ENCODE measurements at regions not wholly inside any gene's neighbourhood (a gene's known extent, or its start where the extent isn't known, plus 50 kb on each side); places are given as distances from the start of the nearest gene placed in this dataset.

DNA sequence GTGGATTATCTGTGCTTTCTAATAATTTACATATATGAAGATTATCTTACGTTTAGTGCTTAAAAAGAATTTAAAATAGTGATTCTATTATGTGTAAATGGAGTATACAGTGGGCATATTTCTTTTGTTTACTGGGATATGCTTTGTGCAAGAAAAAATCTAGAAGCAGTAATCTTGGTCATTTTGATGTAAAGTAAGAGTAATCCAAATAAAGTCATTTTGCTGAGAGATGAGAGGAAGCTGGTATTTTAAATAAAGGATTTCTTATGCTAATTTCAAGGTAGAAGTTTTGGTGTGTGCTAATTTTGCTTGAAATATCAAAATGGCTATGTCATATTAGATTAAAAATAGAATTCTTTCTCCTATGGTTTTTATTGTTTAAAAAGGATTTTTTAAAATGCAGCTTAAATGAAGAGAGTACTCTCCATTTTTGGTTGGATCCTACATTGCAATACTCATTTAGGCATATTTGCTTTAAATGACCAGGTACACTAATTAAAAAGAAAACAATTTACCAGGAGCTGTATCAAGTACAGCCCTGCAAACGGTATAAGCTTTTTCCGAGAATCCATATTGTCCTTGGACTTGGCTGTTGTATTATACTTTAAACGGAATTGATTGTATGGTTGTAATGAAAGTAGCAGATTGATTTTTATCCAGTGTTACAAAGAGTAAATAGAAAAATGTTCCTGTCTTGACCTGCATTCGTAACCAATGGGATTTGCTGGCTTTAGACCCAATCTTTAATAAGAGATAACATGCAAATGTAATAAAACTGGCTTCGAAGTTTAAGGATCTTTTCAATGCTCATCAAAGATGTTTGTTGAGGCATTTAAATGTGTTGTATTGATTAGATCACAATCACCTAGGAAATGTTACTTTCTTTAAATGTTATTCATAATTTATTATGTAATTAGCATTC is 574.7 kb downstream of the USP25 start:
- peak; percentile 31 for DNase-seq (ENCODE audit: low spot score)

DNA sequence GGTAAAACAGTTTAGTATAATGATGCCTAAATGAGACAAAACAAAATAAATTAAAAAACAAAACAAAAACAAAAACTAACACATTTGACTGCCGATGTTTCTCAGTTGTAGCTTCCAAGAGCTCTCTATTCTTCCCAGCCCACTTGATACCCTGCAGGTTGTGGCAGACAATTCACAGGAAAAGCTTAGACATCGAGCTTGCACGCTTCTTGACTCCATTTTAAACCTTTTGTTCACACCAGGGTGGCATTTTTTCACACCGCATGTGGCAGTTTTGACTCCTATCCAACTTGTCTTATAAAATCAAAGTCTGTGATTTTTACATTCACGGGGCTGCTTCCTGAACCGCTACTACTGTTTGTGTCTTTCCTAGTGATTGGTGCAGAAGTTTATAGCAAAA is 575.9 kb downstream of the USP25 start:
- peak; percentile 50 for DNase-seq (ENCODE audit: low spot score)

DNA sequence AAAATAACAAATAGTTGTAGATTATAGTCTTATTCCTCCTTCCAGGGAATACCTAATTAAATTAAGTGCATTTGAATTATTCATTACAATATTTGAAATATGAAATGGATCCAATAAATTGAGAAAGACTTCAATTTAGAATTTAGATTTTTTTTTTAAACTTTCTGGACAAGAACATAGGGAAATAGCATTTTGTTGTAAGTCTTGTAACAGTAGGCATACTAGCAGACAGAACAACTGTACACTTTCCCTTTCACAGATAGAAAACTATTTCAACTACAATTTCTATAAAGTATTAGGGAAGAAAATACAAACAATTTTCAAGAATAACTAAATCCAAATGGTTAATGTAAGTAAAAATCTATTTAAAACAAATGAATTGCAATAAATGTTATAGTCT is 577.5 kb downstream of the USP25 start:
- DNase-seq (ENCODE audit: low spot score): no peak

DNA sequence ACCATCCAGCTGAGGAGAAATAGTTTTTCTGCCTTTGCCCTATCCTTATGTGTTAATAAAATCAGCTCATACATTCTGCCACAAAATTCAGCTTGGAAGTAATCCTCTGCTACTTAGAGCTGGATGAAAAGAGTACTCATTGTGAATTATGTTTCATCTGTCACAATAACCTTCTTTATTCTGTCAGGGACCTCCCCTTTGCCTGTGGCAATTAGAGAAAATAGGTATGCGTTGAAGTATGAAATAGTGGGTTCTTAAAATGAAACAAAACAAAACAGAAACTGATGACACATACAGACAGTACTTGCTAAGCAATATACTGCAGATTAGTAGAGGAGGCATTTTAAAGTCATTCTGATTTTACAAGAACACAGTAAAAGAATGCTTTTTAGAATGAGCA is 578.5 kb downstream of the USP25 start:
- DNase-seq (ENCODE audit: low spot score): peak; percentile 52

DNA sequence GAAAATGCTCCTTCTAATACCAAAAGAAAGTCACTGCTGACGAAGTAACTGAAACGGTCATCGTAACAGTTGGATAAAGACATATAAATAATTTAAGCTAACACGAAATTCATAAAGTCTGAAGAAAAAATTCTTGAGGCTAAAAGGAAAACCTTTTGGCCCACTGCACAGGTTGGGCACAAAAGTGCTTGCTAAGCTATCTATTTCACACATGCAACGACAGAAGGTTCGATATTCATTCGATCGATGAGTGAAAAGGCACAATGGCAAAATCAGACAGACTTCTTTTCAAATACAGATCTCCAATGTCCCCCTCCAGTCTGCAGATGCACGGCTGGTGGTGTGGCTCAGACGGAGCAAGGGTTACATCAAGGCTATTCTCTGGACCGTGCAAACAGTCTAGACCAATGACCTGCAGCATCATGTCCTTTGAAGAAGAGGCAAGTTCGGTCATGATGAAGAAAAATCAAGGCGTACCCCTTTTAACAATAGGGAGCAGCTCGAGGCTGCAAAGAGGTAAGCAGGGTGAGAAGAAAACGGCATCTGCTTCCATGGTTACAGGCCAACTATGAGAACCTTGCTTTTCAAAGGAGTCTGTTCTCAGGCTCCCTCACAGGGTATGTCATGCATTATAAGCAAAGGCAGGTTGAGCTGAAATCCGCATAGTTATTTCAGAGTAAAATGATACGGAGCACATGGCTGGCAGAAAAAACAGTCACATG is 579.6 kb downstream of the USP25 start:
- DNase-seq (ENCODE audit: low spot score): no peak

DNA sequence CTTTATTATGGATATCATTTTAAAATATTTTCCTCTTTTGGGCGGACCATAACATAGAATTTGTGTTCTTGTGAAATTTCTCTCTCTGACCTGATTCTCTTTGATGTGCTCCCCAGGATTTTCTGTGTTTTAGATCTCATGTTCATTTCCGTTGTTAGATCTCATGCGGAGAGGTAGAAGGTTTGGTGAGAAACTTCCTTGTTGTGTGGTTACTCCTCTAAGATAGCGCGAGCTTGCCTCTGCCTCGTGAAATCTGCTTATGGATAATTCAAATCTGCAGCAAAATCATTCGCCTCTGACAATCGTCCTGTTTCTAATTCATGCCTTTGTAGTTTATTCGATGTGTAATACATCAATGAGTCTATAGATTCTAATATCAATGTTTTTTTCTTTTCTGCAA is 580.4 kb downstream of the USP25 start:
- no peak for DNase-seq (ENCODE audit: low spot score)

DNA sequence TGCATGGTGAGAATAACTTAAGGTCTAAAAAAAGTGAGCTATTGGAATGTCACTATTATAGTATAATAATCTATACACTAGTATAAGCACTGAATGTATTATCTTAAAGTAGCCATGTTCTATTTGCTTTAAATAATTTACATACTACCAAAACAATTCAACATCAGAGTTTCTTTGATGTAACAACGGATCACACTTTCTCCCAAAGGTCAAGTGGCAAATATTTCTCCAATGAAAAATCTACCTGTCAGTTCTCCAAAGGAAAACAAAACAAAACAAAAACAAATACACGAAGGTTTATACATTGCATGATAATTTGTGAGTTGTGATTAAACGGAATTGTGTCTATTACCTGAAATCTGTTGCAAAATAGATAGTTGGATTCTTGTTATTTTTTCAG is 581.4 kb downstream of the USP25 start:
- no peak for DNase-seq (ENCODE audit: low spot score)

DNA sequence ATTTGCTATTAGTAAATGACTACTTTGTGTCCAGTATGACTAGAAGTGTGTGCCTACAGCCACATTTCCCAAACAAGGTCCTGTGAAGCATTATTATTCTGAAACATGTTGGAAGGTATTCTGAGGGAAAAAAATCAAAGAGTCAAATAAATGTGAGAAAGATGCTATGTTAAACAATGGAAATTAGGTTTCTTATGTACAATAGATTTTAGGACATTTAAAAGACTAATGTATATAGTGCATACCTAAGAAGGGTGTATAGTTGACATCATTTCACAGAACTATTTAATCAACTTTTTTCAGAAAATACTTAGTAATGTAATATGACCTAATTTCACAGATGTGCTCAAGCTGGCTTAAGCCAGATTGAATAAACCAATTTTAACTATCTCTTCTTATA is 582.5 kb downstream of the USP25 start:
- no peak for DNase-seq (ENCODE audit: low spot score)

DNA sequence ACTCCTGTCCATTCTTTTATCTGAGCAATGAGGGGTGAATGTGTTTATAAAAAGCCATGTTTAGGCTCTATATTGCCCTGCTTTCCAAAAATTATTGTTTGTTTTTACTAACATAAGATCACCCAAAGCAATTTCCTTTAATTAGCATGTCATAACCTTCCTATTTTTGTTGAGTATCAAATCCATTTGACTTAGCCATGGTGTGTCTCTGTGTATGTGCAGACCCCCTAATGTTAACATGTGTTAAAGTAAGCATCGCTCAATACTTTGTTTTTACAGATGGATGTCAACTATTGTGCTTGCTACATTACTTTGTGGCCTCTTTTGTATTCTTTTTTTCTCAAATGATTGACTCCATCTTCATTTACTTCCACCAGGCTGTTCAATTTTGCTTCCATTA is 585.4 kb downstream of the USP25 start:
- DNase-seq (ENCODE audit: low spot score): no peak

DNA sequence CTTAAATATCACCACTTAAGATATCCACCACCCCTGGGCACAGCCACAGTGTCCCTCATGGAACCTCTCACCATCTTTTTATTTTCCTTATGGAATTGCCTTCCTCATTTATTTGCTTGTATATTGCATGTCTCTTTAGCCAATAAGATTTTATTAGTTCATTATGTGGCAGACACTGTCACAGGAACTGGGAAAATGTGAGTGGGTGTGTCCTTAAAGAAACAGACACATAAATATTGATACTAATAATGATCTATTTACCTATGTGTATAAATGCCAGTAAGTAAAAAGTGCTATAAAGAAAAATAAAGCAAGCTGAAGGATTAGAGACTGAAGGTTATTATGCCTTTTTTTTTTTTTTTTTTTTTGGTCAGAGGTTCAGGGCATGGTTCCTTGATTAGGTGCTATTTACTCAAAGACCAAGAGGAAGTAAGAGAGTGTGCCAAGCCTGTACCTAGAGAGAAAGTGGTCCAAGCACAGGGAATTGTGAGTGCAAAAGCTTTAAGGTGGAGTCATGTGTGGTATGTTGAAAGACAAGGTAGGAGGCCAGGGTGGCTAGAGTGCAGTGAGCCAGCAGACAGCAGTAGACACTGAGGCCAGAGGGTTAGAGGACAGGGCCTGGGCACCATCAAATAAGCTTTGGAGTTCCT is 589.0 kb downstream of the USP25 start:
- no peak for DNase-seq (ENCODE audit: low spot score)

DNA sequence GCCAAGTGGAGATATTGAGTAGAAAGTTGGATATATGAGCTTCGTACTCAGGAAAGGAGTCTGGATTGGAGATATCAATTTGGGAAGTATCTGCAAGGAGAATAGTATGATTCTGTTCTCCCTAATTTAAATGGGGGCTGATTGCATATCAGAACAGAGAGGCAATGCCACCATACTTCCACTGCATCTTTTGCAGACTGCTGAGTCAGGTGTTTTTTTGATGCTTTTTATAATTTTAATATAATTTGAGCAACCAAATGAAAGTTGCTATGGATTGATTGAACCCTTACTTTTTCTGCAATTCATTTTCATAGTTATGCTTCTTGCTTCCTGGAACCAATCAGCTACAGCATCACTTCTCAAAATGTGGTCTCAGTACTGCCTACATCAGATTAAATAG is 590.3 kb downstream of the USP25 start:
- DNase-seq (ENCODE audit: low spot score): no peak

DNA sequence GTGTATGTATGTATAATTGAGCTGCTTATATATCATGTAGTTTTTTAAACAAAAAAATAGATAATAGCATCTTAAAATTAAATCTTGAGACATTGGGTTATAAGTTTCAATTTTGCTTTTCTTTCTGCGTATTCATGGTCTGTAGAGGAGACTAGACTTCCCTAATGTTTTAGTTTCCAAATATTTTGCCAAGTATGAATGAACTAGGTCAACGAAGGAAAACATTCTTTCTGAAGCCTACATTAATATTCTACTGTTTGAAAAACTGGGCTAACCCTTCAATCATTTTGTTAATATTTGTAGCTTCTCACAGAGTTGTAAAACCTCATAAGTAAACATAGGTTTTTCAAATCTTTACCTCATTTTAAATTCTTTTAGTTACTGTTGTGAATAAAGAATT is 592.7 kb downstream of the USP25 start:
- DNase-seq (ENCODE audit: low spot score): no peak

DNA sequence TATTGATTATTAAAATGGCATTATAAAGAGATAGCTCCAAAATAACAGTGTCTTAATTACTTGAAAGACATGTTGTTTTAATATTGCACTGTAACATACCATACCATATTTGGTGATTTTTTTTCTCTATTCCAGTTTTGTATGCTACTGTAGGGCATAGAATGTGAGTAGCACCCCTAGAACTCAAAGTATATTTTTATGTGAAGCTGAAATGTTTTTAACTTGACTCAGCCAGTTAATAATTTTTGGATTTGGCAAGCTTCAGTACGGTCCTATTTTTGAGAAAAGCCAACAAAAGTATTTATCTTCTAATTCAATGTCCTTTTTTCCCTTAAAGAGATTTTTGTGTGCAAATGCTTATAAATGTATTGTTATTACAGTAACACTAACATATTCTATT is 593.8 kb downstream of the USP25 start:
- no peak for DNase-seq (ENCODE audit: low spot score)

DNA sequence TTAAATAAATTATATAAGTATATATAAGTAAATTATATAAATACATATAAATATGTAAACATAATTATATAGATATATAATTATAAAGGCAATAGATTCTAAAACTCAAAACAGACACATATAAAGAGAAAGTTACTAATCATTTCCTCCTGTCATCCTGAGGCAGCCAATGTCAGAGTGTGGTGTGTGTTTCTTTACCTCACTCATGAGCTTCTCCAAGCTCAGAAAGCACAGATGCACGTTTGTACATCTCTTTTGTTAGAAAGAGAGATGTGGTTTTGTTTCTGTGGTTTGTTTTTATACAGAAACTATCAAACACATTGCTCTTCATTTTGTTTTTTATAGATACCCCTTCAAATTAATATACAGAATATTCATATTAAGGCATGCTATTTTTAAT is 594.8 kb downstream of the USP25 start:
- DNase-seq (ENCODE audit: low spot score): no peak

DNA sequence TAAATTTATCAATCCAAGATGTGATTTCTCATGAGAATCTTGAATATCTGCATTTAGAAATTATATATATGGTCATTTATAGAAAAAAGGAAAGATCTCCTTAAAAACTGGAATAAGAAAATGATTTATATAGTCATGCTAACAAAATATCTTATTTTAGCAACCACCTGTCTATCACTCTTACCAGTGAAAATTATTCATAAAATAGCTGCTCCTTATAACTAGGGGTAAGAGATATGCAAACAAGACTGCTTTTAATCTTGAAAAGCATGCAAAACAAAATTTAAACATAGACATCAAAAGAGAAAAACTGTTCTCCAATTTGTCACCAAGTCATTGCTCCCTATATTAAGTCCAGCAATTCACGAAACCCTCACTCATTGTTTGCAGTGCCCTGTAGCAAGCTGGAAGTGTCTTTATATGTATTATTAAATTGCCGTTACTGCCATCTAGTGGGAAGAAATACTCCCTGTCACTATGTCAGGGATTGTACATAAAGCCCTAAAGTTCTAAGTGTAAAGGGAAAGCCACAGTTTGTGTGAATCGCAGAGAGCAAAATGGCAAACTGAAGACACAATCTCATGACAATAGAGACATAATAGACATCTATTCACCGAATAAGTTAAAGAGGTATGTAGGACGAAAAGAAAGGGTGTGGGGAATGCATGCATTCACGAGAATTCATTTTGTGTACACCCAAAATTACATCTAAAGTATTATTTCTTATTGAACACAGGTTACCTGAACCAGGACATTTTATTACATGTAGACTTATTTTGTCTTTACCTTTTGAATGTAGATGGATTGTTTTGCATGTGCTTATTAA is 600.5 kb downstream of the USP25 start:
- DNase-seq (ENCODE audit: low spot score): peak; percentile 74

DNA sequence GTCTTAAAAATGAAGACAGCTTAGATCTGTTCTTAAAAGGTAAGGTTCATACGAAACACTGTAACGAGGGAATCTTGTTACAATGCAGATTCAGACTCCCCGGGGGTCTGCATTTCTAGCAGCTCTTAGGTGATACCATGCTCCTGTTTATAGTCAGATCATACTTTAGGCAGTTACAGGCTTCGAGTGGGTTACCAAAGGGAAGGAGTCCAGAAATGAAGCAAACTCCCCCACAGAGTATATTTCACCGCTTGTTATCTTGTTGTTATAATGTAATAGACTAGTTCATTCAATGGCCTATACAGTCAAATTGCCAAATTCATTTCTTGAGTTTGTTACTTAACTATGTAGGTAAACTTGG is 601.1 kb downstream of the USP25 start:
- no peak for DNase-seq (ENCODE audit: low spot score)

DNA sequence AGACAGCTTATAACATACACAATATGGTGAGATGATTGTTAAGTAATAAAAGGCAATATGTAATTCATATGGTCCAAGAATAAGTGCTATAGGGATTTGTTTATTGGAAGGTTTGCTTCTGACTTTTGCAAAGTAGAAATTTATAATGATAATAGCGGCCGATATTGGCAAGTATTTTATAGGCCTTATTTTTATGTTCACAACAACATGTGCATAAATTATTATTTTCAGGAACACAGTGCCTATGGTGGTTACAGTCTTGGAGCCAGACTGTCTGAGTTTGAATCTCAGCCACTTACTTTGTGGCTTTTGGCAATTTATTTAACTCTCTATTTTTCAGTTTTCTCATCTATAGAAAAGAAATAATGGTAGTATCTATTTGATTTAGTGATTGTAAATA is 607.5 kb downstream of the USP25 start:
- no peak for DNase-seq (ENCODE audit: low spot score)

DNA sequence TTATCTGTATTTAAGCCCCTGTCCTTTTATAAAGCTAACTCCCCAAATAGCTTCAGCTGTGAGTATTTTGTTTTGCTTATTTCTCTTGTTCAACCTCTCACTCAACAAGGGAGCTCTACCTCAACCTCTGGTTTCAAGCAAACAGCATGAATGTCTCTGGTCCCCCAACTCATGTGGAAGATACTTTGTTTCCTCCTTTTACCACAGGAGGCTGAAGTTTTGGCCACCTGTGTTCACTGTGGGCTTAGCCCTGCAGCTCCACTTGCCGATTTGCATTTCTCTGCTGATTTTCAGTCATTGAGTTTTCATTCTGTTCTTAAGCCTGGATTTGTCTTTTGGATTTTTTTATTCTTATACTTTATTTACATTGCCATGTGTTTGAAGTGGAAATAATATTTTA is 613.1 kb downstream of the USP25 start:
- DNase-seq (ENCODE audit: low spot score): no peak

DNA sequence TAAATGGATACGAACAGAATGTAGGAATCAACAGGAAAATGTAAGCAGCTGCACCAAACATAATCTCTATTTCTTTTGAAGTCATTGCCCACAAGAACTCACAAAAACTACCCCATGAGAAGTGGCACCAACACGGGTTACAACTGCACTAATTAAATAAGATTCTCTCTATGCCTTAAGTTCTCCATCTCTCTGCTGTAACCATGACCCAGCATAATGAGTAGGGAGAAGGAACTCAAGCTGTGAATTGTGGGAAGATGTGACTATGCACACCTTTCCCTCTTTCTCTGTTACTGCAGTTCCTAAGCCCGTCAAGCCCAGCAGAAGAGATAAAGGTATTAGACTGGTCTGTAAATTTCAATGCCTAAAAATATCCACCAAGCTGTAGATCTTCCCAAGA is 614.0 kb downstream of the USP25 start:
- DNase-seq (ENCODE audit: low spot score): no peak

DNA sequence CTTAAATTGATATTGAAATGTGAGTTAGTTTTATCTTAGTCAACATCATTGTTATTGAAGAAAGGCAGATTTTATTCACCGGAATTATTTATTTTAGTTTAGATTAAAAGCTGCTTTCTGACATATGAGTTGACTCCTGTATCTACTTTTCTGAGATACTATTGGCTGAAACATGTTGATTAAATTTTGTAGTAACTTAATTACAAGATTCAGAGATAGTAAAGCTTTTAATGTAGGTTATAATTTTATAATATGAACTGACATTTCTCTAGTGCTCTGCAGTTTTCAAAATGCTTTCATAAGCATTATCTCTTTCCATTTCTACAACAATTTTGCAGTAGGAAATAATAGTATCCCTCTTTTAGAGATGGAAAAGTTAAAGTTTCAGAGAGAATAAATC is 616.0 kb downstream of the USP25 start:
- no peak for DNase-seq (ENCODE audit: low spot score)

DNA sequence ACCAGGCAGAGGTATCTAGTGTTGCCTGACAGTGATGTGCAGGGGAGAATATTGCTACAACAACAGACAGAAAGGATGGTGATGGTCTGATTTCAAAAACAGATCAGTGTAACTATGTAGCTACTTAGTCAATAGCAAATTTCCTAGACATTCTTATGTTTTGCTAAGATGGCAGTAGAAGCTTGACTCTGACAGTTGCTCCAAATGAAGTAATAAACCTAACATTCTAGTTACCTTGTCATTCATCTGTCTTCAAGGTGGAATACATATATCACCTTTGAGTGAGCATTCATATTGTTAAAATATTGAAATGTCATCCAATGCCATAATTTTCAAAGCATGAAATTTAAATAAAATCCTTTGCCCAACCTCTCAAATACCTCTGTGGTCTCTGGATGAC is 617.4 kb downstream of the USP25 start:
- DNase-seq (ENCODE audit: low spot score): no peak

DNA sequence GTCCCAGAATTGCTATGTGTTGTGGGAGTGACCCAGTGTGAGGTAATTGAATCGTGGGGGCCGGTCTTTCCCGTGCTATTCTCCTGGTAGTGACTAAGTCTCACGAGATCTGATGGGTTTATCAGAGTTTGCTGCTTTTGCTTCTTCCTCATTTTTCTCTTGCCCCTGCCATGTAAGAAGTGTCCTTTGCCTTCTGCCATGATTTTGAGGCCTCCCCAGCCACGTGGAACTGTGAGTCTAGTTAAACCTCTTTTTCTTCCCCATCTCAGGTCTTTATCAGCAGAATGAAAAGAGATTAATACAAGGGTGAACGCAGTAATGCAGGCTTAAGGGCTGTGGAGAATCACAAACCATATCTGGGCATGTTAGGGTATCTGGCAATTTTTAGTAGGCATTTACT is 624.0 kb downstream of the USP25 start:
- peak; percentile 4 for DNase-seq (ENCODE audit: low spot score)
